ENCODE measurements at regions not wholly inside any gene's neighbourhood (a gene's known extent, or its start where the extent isn't known, plus 50 kb on each side); places are given as distances from the start of the nearest gene placed in this dataset.

GRCh38 chr6:148240461-148240840 lies 102.2 kb upstream of the SASH1 start:
- no peak for DNase-seq (ENCODE audit: low read depth)
- no peak for TF ChIP-seq CTCF (IDR thresholded peaks at IDR 0.05; ENCODE audit: low read depth, low read length, missing control alignments)
- H3K4me3 ChIP-seq (ENCODE audit: low read depth, low read length), result no peak overlapping the region

GRCh38 chr6:148240861-148241477 lies 101.7 kb upstream of the SASH1 start:
- no peak for TF ChIP-seq CTCF (IDR thresholded peaks at IDR 0.05; ENCODE audit: low read depth, low read length, missing control alignments)
- DNase-seq (ENCODE audit: low read depth), result no peak
- no peak overlapping the region for H3K4me3 ChIP-seq (ENCODE audit: low read depth, low read length)

DNA sequence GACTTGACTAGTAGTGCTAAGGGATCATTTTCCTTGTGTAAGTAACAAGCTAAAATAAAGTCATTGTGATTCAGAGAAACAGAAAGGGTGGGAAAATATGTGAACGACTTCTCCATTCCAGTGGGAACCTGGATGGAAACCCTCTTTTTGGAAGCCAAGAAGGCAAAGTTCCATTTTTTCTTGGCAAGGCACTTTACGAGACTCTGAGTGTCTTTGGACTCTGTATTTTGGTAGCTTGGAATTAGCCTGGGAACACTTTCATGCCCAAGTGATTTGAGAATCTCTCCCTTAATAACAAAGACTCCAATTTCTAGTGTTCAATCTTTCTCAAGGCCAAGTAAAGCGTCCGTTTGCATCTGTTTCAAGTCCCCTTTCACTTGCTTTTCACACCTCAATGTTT lies 100.5 kb upstream of the SASH1 start:
- DNase-seq (ENCODE audit: low read depth), result no peak
- H3K4me3 ChIP-seq (ENCODE audit: low read depth, low read length), result no peak overlapping the region
- TF ChIP-seq CTCF (IDR thresholded peaks at IDR 0.05; ENCODE audit: low read depth, low read length, missing control alignments), result no peak

DNA sequence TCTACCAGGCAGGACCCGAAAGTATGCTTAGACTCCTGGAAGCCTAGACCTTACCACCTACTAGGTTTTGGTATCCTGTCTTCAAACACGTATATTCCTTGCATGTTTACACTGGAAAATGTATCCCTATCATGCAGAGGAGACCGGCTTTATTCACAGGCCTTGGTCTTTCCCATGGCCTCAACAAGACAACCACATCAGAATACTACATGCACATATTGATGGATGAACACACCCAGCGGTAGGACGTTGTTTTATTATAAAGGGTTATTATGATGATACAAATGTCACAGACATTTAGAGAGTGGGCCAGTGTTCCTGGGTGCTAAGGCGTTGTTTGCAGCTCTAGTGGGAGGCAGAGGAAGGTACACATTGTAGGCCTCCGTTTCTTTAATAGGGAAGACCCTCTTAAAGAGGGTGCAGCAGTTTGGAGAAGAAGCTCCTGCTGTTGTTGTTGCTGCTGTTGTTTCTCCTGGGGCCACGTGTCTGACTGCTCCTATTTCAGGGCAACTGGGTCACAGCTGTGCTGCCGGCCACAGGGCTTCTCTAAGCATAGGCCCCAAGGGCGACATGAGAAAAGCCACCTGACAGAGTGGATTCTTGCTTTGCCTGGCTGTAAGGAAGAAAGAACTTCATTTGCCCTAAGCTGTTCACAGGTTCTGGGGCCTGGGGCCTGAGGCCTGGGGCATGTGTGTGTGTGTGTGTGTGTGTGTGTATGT lies 98.3 kb upstream of the SASH1 start:
- H3K4me3 ChIP-seq (ENCODE audit: low read depth, low read length), result no peak overlapping the region
- TF ChIP-seq CTCF (IDR thresholded peaks at IDR 0.05; ENCODE audit: low read depth, low read length, missing control alignments), result no peak
- DNase-seq (ENCODE audit: low read depth), result no peak

- TF ChIP-seq CTCF (IDR thresholded peaks at IDR 0.05; ENCODE audit: low read depth, low read length, missing control alignments), result no peak
- no peak for DNase-seq (ENCODE audit: low read depth)
- H3K4me3 ChIP-seq (ENCODE audit: low read depth, low read length), result no peak overlapping the region
Observed at GRCh38 chr6:148247386-148248063, 95.1 kb upstream of the SASH1 start.

DNA sequence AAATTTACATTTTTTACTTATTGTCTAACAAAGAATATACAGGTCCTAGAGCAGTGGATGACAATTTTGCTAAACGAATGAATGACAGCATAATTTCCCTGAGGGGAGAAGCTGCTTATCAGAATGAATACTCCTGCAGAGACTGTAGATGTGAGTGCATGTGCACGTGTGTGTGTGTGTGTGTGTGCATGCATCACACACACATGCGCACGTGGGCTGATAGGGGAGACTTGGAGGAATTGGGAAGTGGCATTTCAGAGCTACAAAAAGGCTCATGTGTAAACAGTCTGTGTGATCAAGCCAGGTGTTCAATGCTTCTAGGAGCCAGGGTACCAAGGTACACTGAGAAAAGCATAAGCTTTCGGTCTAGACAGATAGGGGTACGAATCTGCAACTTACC lies 93.5 kb upstream of the SASH1 start:
- H3K4me3 ChIP-seq (ENCODE audit: low read depth, low read length), result no peak overlapping the region
- DNase-seq (ENCODE audit: low read depth), result no peak
- TF ChIP-seq CTCF (IDR thresholded peaks at IDR 0.05; ENCODE audit: low read depth, low read length, missing control alignments), result no peak

Data from GM12864 (cell line).